GM12878 (cell line): ENCODE measurements at regions not wholly inside any gene's neighbourhood (a gene's known extent, or its start where the extent isn't known, plus 50 kb on each side); places are given as distances from the start of the nearest gene placed in this dataset.

Experiments used
- CREM ChIP-seq: IDR thresholded peaks from 2 replicates; pipeline ENCODE4 v1.6.1; 2014; ENCODE audit warnings: antibody characterized with exemption, low read depth
- DPF2 ChIP-seq: fragments of 450-650 bp; IDR thresholded peaks from 2 replicates; pipeline ENCODE4 v1.6.1; 2017; ENCODE audit warnings: mild to moderate bottlenecking
- EP300 ChIP-seq, 2 experiments: fragments of 150-350 bp in 1 of 2; IDR thresholded peaks; 2 replicates each; pipeline ENCODE4 v1.6.1; 2011 to 2012; ENCODE audit warnings: low read depth in 2 of 2, low read length in 2 of 2, borderline replicate concordance in 1 of 2, improper control_type of control experiment in 1 of 2, inconsistent platforms in 1 of 2; ENCODE audit not compliant: control insufficient read depth in 1 of 2
- HDGF ChIP-seq: fragments of 450-650 bp; IDR thresholded peaks from 2 replicates; pipeline ENCODE4 v1.6.1; 2016; ENCODE audit warnings: antibody characterized with exemption
- LARP7 ChIP-seq: fragments of 450-650 bp; IDR thresholded peaks from 2 replicates; pipeline ENCODE4 v1.6.1; 2017; ENCODE audit warnings: mild to moderate bottlenecking
- NFXL1 ChIP-seq: fragments of 450-650 bp; IDR thresholded peaks from 2 replicates; pipeline ENCODE4 v1.6.1; 2017; ENCODE audit warnings: antibody characterized with exemption, mild to moderate bottlenecking, borderline replicate concordance
- NR2C2 ChIP-seq: IDR thresholded peaks from 2 replicates; pipeline ENCODE4 v1.6.1; 2011; ENCODE audit warnings: borderline replicate concordance, low read depth; ENCODE audit not compliant: control insufficient read depth, insufficient read length
- NRF1 ChIP-seq: conservative IDR thresholded peaks from 2 replicates; pipeline ENCODE4 v1.6.1; 2011; ENCODE audit warnings: mild to moderate bottlenecking, low read depth, low read length, improper control_type of control experiment
- PAX5 ChIP-seq: IDR thresholded peaks from 2 replicates; pipeline ENCODE4 v1.6.1; 2011; ENCODE audit warnings: low read depth, low read length, borderline replicate concordance
- SIX5 ChIP-seq: IDR thresholded peaks from 2 replicates; pipeline ENCODE4 v1.6.1; 2011; ENCODE audit warnings: mild to moderate bottlenecking, low read depth, low read length, moderate library complexity; ENCODE audit not compliant: severe bottlenecking
- SMARCA5 ChIP-seq: fragments of 450-650 bp; IDR thresholded peaks from 2 replicates; pipeline ENCODE4 v1.6.1; 2017; ENCODE audit warnings: mild to moderate bottlenecking
- SMC3 ChIP-seq: IDR thresholded peaks from 2 replicates; pipeline ENCODE4 v1.6.1; 2011; ENCODE audit warnings: low read length, improper control_type of control experiment, borderline replicate concordance
- SP1 ChIP-seq: IDR thresholded peaks from one replicate; pipeline ENCODE4 v1.6.1; 2011; ENCODE audit warnings: low read depth, low read length
- SPI1 ChIP-seq: IDR thresholded peaks from 2 replicates; pipeline ENCODE4 v1.6.1; 2011; ENCODE audit warnings: low read depth, mild to moderate bottlenecking, low read length, moderate library complexity, borderline replicate concordance; ENCODE audit not compliant: insufficient read depth
- SREBF2 ChIP-seq: IDR thresholded peaks from 2 replicates; pipeline ENCODE4 v1.6.1; 2012; ENCODE audit warnings: mild to moderate bottlenecking, low read length
- TARDBP ChIP-seq: IDR thresholded peaks from 2 replicates; pipeline ENCODE4 v1.6.1; 2016; ENCODE audit warnings: borderline replicate concordance
- TCF12 ChIP-seq: IDR thresholded peaks from 2 replicates; pipeline ENCODE4 v1.6.1; 2011; ENCODE audit warnings: low read depth, mild to moderate bottlenecking, low read length
- ZNF24 ChIP-seq: fragments of 450-650 bp; IDR thresholded peaks from 2 replicates; pipeline ENCODE4 v1.6.1; 2017; ENCODE audit warnings: antibody characterized with exemption, mild to moderate bottlenecking
- ZSCAN29 ChIP-seq: fragments of 450-650 bp; IDR thresholded peaks from 2 replicates; pipeline ENCODE4 v1.6.1; 2017; ENCODE audit warnings: mild to moderate bottlenecking, moderate library complexity
- TF ChIP-seq, protein P1 (sequence below): fragments of 450-650 bp; IDR thresholded peaks from 2 replicates; pipeline ENCODE4 v1.6.1; 2017; ENCODE audit warnings: mild to moderate bottlenecking, moderate library complexity
- TF ChIP-seq, protein P2 (sequence below): fragments of 450-650 bp; IDR thresholded peaks from 2 replicates; pipeline ENCODE4 v1.6.1; 2018; ENCODE audit warnings: borderline replicate concordance, mild to moderate bottlenecking; ENCODE audit not compliant: partially characterized antibody
- TF ChIP-seq, protein P3 (sequence below): fragments of 150-350 bp; IDR thresholded peaks from 2 replicates; pipeline ENCODE4 v1.6.1; 2016; ENCODE audit warnings: low read depth, low read length

DNA sequence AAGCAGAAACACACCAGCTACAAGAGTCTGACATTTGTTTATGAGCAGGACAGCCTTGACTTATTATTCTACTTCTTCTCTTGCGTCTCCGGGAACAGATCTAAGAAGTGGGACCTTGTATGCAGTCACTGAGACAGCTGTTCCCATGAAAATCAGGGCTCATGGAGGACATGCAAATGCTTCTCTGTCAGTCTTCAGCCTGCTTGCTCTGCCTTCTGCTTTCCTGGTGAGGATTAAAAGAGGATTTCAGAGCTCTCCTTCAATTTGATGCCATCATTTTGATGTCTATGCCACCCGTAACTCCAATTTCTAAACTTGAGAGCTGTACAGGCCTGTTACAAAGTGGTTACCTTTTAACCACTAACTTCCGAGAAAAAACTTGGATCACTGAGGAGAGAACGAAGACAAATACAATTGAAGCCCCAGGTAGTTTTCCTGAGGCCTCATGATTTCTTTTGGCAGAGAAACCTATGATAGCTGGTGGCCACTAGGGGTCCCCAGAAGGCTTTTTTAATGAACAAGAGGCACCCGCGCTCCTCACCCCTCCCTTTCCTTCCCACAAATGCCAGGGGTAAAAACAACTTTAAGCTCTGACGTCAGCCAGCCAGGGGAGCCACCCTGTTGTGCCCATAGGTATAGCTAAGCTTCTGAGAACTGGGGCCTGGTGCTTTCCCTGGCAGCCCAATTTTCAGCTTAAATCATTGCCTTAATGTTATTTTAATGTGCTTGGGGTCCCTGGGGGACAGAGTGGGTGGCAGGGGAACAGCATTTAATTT is 97.0 kb downstream of the DDIT4L start (continued):
- TF ChIP-seq, protein P1, sequence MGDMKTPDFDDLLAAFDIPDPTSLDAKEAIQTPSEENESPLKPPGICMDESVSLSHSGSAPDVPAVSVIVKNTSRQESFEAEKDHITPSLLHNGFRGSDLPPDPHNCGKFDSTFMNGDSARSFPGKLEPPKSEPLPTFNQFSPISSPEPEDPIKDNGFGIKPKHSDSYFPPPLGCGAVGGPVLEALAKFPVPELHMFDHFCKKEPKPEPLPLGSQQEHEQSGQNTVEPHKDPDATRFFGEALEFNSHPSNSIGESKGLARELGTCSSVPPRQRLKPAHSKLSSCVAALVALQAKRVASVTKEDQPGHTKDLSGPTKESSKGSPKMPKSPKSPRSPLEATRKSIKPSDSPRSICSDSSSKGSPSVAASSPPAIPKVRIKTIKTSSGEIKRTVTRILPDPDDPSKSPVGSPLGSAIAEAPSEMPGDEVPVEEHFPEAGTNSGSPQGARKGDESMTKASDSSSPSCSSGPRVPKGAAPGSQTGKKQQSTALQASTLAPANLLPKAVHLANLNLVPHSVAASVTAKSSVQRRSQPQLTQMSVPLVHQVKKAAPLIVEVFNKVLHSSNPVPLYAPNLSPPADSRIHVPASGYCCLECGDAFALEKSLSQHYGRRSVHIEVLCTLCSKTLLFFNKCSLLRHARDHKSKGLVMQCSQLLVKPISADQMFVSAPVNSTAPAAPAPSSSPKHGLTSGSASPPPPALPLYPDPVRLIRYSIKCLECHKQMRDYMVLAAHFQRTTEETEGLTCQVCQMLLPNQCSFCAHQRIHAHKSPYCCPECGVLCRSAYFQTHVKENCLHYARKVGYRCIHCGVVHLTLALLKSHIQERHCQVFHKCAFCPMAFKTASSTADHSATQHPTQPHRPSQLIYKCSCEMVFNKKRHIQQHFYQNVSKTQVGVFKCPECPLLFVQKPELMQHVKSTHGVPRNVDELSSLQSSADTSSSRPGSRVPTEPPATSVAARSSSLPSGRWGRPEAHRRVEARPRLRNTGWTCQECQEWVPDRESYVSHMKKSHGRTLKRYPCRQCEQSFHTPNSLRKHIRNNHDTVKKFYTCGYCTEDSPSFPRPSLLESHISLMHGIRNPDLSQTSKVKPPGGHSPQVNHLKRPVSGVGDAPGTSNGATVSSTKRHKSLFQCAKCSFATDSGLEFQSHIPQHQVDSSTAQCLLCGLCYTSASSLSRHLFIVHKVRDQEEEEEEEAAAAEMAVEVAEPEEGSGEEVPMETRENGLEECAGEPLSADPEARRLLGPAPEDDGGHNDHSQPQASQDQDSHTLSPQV, result no peak
- TF ChIP-seq SP1, result no peak
- TF ChIP-seq SIX5, result no peak
- TF ChIP-seq NFXL1, result no peak
- no peak for TF ChIP-seq NR2C2
- no peak for TF ChIP-seq HDGF
- no peak for TF ChIP-seq PAX5
- TF ChIP-seq TCF12, result no peak
- no peak for TF ChIP-seq NRF1
- TF ChIP-seq, protein P2, sequence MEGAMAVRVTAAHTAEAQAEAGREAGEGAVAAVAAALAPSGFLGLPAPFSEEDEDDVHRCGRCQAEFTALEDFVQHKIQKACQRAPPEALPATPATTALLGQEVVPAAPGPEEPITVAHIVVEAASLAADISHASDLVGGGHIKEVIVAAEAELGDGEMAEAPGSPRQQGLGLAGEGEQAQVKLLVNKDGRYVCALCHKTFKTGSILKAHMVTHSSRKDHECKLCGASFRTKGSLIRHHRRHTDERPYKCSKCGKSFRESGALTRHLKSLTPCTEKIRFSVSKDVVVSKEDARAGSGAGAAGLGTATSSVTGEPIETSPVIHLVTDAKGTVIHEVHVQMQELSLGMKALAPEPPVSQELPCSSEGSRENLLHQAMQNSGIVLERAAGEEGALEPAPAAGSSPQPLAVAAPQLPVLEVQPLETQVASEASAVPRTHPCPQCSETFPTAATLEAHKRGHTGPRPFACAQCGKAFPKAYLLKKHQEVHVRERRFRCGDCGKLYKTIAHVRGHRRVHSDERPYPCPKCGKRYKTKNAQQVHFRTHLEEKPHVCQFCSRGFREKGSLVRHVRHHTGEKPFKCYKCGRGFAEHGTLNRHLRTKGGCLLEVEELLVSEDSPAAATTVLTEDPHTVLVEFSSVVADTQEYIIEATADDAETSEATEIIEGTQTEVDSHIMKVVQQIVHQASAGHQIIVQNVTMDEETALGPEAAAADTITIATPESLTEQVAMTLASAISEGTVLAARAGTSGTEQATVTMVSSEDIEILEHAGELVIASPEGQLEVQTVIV, result no peak
- 0 out of 2 replicates have a peak, but pooled peaks have one; percentile 5 for TF ChIP-seq SREBF2
- peak in 1 of 2 experiments; percentile 20; a peak in 2 of 4 replicates for TF ChIP-seq EP300 (IDR thresholded peaks at IDR 0.05; ENCODE audit: borderline replicate concordance in 1 of 2, control insufficient read depth in 1 of 2, low read depth in 2 of 2, low read length in 2 of 2)
- TF ChIP-seq DPF2, result peak; percentile 48; the same call in 1 of the 2 replicates
- peak; percentile 70; the same call in 1 of the 2 replicates for TF ChIP-seq SMC3
- no peak for TF ChIP-seq SPI1
- no peak for TF ChIP-seq ZNF24
- no peak for TF ChIP-seq SMARCA5
- TF ChIP-seq, protein P3, sequence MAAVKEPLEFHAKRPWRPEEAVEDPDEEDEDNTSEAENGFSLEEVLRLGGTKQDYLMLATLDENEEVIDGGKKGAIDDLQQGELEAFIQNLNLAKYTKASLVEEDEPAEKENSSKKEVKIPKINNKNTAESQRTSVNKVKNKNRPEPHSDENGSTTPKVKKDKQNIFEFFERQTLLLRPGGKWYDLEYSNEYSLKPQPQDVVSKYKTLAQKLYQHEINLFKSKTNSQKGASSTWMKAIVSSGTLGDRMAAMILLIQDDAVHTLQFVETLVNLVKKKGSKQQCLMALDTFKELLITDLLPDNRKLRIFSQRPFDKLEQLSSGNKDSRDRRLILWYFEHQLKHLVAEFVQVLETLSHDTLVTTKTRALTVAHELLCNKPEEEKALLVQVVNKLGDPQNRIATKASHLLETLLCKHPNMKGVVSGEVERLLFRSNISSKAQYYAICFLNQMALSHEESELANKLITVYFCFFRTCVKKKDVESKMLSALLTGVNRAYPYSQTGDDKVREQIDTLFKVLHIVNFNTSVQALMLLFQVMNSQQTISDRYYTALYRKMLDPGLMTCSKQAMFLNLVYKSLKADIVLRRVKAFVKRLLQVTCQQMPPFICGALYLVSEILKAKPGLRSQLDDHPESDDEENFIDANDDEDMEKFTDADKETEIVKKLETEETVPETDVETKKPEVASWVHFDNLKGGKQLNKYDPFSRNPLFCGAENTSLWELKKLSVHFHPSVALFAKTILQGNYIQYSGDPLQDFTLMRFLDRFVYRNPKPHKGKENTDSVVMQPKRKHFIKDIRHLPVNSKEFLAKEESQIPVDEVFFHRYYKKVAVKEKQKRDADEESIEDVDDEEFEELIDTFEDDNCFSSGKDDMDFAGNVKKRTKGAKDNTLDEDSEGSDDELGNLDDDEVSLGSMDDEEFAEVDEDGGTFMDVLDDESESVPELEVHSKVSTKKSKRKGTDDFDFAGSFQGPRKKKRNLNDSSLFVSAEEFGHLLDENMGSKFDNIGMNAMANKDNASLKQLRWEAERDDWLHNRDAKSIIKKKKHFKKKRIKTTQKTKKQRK, result no peak
- TF ChIP-seq TARDBP, result no peak
- TF ChIP-seq CREM, result peak; percentile 43; the same call in 1 of the 2 replicates
- TF ChIP-seq ZSCAN29, result no peak
- no peak for TF ChIP-seq LARP7
